GM12801 (cell line): ENCODE measurements at regions not wholly inside any gene's neighbourhood (a gene's known extent, or its start where the extent isn't known, plus 50 kb on each side); places are given as distances from the start of the nearest gene placed in this dataset.

Experiments used
- CTCF ChIP-seq: IDR thresholded peaks from one replicate; pipeline ENCODE4 v1.5.1; 2011; ENCODE audit warnings: control low read depth; ENCODE audit not compliant: insufficient read length; ENCODE audit errors: extremely low read depth

- no peak for TF ChIP-seq CTCF
Measured at GRCh38 chr1:29555043-29555620, 318.8 kb downstream of the PTPRU start.

GRCh38 chr1:29554208-29554778 lies 318.0 kb downstream of the PTPRU start:
- TF ChIP-seq CTCF, result no peak

- no peak for TF ChIP-seq CTCF
Measured at GRCh38 chr1:29551123-29551936, 315.0 kb downstream of the PTPRU start.

- no peak for TF ChIP-seq CTCF
Measured at GRCh38 chr1:29550119-29550841, 314.0 kb downstream of the PTPRU start.

- TF ChIP-seq CTCF, result no peak
Measured at GRCh38 chr1:29549001-29549400, 312.7 kb downstream of the PTPRU start.

- no peak for TF ChIP-seq CTCF
Measured at GRCh38 chr1:29548091-29548490, 311.8 kb downstream of the PTPRU start.

GRCh38 chr1:29547300-29547699 lies 311.0 kb downstream of the PTPRU start:
- no peak for TF ChIP-seq CTCF
